ENCODE measurements at regions not wholly inside any gene's neighbourhood (a gene's known extent, or its start where the extent isn't known, plus 50 kb on each side); places are given as distances from the start of the nearest gene placed in this dataset.

GRCh38 chr9:105912863-105913516, 218.6 kb downstream of the TMEM38B start:
- DNase-seq, result peak; percentile 38

GRCh38 chr9:105921057-105921726, 226.9 kb downstream of the TMEM38B start:
- no peaks in the 10 kb centered on the region for H3K36me3 ChIP-seq (ENCODE audit: control insufficient read depth, insufficient read depth, low read length)
- DNase-seq, result no peak
- 60% methylated on average over 1 of the region's 4 CpGs for WGBS (ENCODE audit: insufficient coverage)
- no peak overlapping the region for H3K27ac ChIP-seq (ENCODE audit: low read length)
- H3K9me3 ChIP-seq (replicated peaks; ENCODE audit: control insufficient read depth, low read depth, low read length), result peaks cover 2% of the 10 kb centered on the region
- H3K4me1 ChIP-seq (ENCODE audit: control insufficient read depth, insufficient read depth, low read length), result no peaks in the 10 kb centered on the region
- no peak overlapping the region for H3K4me3 ChIP-seq (ENCODE audit: low read length)
- no peaks in the 10 kb centered on the region for H3K27me3 ChIP-seq (ENCODE audit: control insufficient read depth, insufficient read depth, low read length)

More at GRCh38 chr9:105912863-105913516, 218.6 kb downstream of the TMEM38B start:
- peaks cover 2% of the 10 kb centered on the region for H3K9me3 ChIP-seq (replicated peaks; ENCODE audit: control insufficient read depth, low read depth, low read length)
- WGBS (ENCODE audit: insufficient coverage), result 68% methylated on average over 3 of the region's 8 CpGs
- H3K27me3 ChIP-seq (ENCODE audit: control insufficient read depth, insufficient read depth, low read length), result no peaks in the 10 kb centered on the region
- peaks cover 11% of the 10 kb centered on the region for H3K4me1 ChIP-seq (ENCODE audit: control insufficient read depth, insufficient read depth, low read length)
- H3K36me3 ChIP-seq (ENCODE audit: control insufficient read depth, insufficient read depth, low read length), result no peaks in the 10 kb centered on the region
- H3K27ac ChIP-seq (ENCODE audit: low read length), result no peak overlapping the region
- no peak overlapping the region for H3K4me3 ChIP-seq (ENCODE audit: low read length)

- WGBS (ENCODE audit: insufficient coverage), result no CpG with 5 or more reads among the region's 2 CpGs
- H3K27ac ChIP-seq (ENCODE audit: low read length), result no peak overlapping the region
These were observed 234.1 kb downstream of the TMEM38B start for GRCh38 chr9:105928416-105928815.

GRCh38 chr9:105930011-105930627, 235.8 kb downstream of the TMEM38B start:
- DNase-seq, result peak; percentile 85
- Histone ChIP-seq H3K36me3 (ENCODE audit: control insufficient read depth, insufficient read depth, low read length) (no peaks in the 10 kb centered on the region), H3K4me1 (ENCODE audit: control insufficient read depth, insufficient read depth, low read length) (no peaks in the 10 kb centered on the region), H3K9me3 (replicated peaks; ENCODE audit: control insufficient read depth, low read depth, low read length) (no peaks in the 10 kb centered on the region), H3K27me3 (ENCODE audit: control insufficient read depth, insufficient read depth, low read length) (no peaks in the 10 kb centered on the region), H3K4me3 (ENCODE audit: low read length) (no peak overlapping the region), H3K27ac (ENCODE audit: low read length) (peak overlapping the region; percentile 49)
- WGBS (ENCODE audit: insufficient coverage), result 4% methylated on average over 3 of the region's 5 CpGs

More at GRCh38 chr9:105928416-105928815, 234.1 kb downstream of the TMEM38B start:
- peak; percentile 50 for DNase-seq
- no peaks in the 10 kb centered on the region for H3K4me1 ChIP-seq (ENCODE audit: control insufficient read depth, insufficient read depth, low read length)
- H3K36me3 ChIP-seq (ENCODE audit: control insufficient read depth, insufficient read depth, low read length), result no peaks in the 10 kb centered on the region
- H3K9me3 ChIP-seq (replicated peaks; ENCODE audit: control insufficient read depth, low read depth, low read length), result no peaks in the 10 kb centered on the region
- no peaks in the 10 kb centered on the region for H3K27me3 ChIP-seq (ENCODE audit: control insufficient read depth, insufficient read depth, low read length)
- H3K4me3 ChIP-seq (ENCODE audit: low read length), result no peak overlapping the region

- DNase-seq, result no peak
- H3K4me3 ChIP-seq (ENCODE audit: low read length), result no peak overlapping the region
- no peaks in the 10 kb centered on the region for H3K9me3 ChIP-seq (replicated peaks; ENCODE audit: control insufficient read depth, low read depth, low read length)
These were observed 237.9 kb downstream of the TMEM38B start for GRCh38 chr9:105932276-105932675.

GRCh38 chr9:105950448-105950847, 256.1 kb downstream of the TMEM38B start:
- Histone ChIP-seq H3K27ac (ENCODE audit: low read length) (no peak overlapping the region), H3K27me3 (ENCODE audit: control insufficient read depth, insufficient read depth, low read length) (no peaks in the 10 kb centered on the region), H3K4me3 (ENCODE audit: low read length) (no peak overlapping the region), H3K9me3 (replicated peaks; ENCODE audit: control insufficient read depth, low read depth, low read length) (peaks cover 3% of the 10 kb centered on the region), H3K4me1 (ENCODE audit: control insufficient read depth, insufficient read depth, low read length) (no peaks in the 10 kb centered on the region), H3K36me3 (ENCODE audit: control insufficient read depth, insufficient read depth, low read length) (no peaks in the 10 kb centered on the region)
- DNase-seq, result no peak
- WGBS (ENCODE audit: insufficient coverage), result 86% methylated on average over 1 of the region's 2 CpGs

More at GRCh38 chr9:105932276-105932675, 237.9 kb downstream of the TMEM38B start:
- Histone ChIP-seq H3K27me3 (ENCODE audit: control insufficient read depth, insufficient read depth, low read length) (no peaks in the 10 kb centered on the region), H3K36me3 (ENCODE audit: control insufficient read depth, insufficient read depth, low read length) (no peaks in the 10 kb centered on the region), H3K4me1 (ENCODE audit: control insufficient read depth, insufficient read depth, low read length) (no peaks in the 10 kb centered on the region), H3K27ac (ENCODE audit: low read length) (no peak overlapping the region)

- Histone ChIP-seq H3K9me3 (replicated peaks; ENCODE audit: control insufficient read depth, low read depth, low read length) (peaks cover 3% of the 10 kb centered on the region), H3K27me3 (ENCODE audit: control insufficient read depth, insufficient read depth, low read length) (no peaks in the 10 kb centered on the region)
- no CpG with 5 or more reads among the region's 1 CpG for WGBS (ENCODE audit: insufficient coverage)
These were observed 256.6 kb downstream of the TMEM38B start for GRCh38 chr9:105950894-105951293.

GRCh38 chr9:105954517-105954916, 260.2 kb downstream of the TMEM38B start:
- H3K27ac ChIP-seq (ENCODE audit: low read length), result no peak overlapping the region
- DNase-seq, result no peak
- no peaks in the 10 kb centered on the region for H3K4me1 ChIP-seq (ENCODE audit: control insufficient read depth, insufficient read depth, low read length)
- H3K27me3 ChIP-seq (ENCODE audit: control insufficient read depth, insufficient read depth, low read length), result no peaks in the 10 kb centered on the region
- no peaks in the 10 kb centered on the region for H3K36me3 ChIP-seq (ENCODE audit: control insufficient read depth, insufficient read depth, low read length)
- no CpG with 5 or more reads among the region's 1 CpG for WGBS (ENCODE audit: insufficient coverage)
- H3K9me3 ChIP-seq (replicated peaks; ENCODE audit: control insufficient read depth, low read depth, low read length), result no peaks in the 10 kb centered on the region
- H3K4me3 ChIP-seq (ENCODE audit: low read length), result no peak overlapping the region

More at GRCh38 chr9:105950894-105951293, 256.6 kb downstream of the TMEM38B start:
- H3K4me1 ChIP-seq (ENCODE audit: control insufficient read depth, insufficient read depth, low read length), result no peaks in the 10 kb centered on the region
- H3K4me3 ChIP-seq (ENCODE audit: low read length), result no peak overlapping the region
- DNase-seq, result no peak
- H3K27ac ChIP-seq (ENCODE audit: low read length), result no peak overlapping the region
- no peaks in the 10 kb centered on the region for H3K36me3 ChIP-seq (ENCODE audit: control insufficient read depth, insufficient read depth, low read length)

- H3K36me3 ChIP-seq (ENCODE audit: control insufficient read depth, insufficient read depth, low read length), result no peaks in the 10 kb centered on the region
- 83% methylated on average over 1 of the region's 1 CpG for WGBS (ENCODE audit: insufficient coverage)
- no peaks in the 10 kb centered on the region for H3K4me1 ChIP-seq (ENCODE audit: control insufficient read depth, insufficient read depth, low read length)
- no peak overlapping the region for H3K4me3 ChIP-seq (ENCODE audit: low read length)
- no peaks in the 10 kb centered on the region for H3K9me3 ChIP-seq (replicated peaks; ENCODE audit: control insufficient read depth, low read depth, low read length)
- no peaks in the 10 kb centered on the region for H3K27me3 ChIP-seq (ENCODE audit: control insufficient read depth, insufficient read depth, low read length)
- H3K27ac ChIP-seq (ENCODE audit: low read length), result no peak overlapping the region
- DNase-seq, result no peak
These were observed 263.5 kb downstream of the TMEM38B start for GRCh38 chr9:105957830-105958229.

- H3K9me3 ChIP-seq (replicated peaks; ENCODE audit: control insufficient read depth, low read depth, low read length), result no peaks in the 10 kb centered on the region
- no peak for DNase-seq
- H3K36me3 ChIP-seq (ENCODE audit: control insufficient read depth, insufficient read depth, low read length), result no peaks in the 10 kb centered on the region
- no peaks in the 10 kb centered on the region for H3K27me3 ChIP-seq (ENCODE audit: control insufficient read depth, insufficient read depth, low read length)
- H3K27ac ChIP-seq (ENCODE audit: low read length), result no peak overlapping the region
- WGBS (ENCODE audit: insufficient coverage), result no CpG with 5 or more reads among the region's 3 CpGs
- no peak overlapping the region for H3K4me3 ChIP-seq (ENCODE audit: low read length)
- no peaks in the 10 kb centered on the region for H3K4me1 ChIP-seq (ENCODE audit: control insufficient read depth, insufficient read depth, low read length)
These were observed 264.2 kb downstream of the TMEM38B start for GRCh38 chr9:105958587-105958986.

Data from muscle of leg (tissue), 3 donors.